Esophagus muscularis mucosa (tissue), 4 donors: ENCODE measurements at regions not wholly inside any gene's neighbourhood (a gene's known extent, or its start where the extent isn't known, plus 50 kb on each side); places are given as distances from the start of the nearest gene placed in this dataset.
A peak's percentile ranks its signal among the peaks of the same experiment; 100 is the strongest.

Experiments used
- DNase-seq: peaks from one replicate; pipeline ENCODE4 v3.0.0-alpha.2; 2017; ENCODE audit errors: extremely low spot score
- H3K27ac ChIP-seq, 4 donors: fragments of 200-600 bp; sonication (generic); replicated peaks in 1 of 4; 1 replicate in 3 of 4; 2 replicates in 1 of 4; pipeline ENCODE4 v1.5.1; 2016 to 2019; ENCODE audit warnings: mild to moderate bottlenecking in 1 of 4
- H3K27me3 ChIP-seq, 4 donors: fragments of 200-600 bp; sonication (generic); one replicate each; pipeline versions ENCODE4 v1.5.1 to v1.6.0; 2016 to 2019
- H3K36me3 ChIP-seq, 4 donors: fragments of 200-600 bp; sonication (generic); one replicate each; pipeline ENCODE4 v1.5.1; 2016 to 2019
- H3K4me1 ChIP-seq, 4 donors: fragments of 200-600 bp; sonication (generic); one replicate each; pipeline ENCODE4 v1.5.1; 2016 to 2019
- H3K4me3 ChIP-seq, 4 donors: fragments of 200-600 bp; sonication (generic); 1 replicate in 2 of 4; 2 replicates in 2 of 4; pipeline ENCODE4 v1.5.1; 2016 to 2019; ENCODE audit warnings: mild to moderate bottlenecking in 4 of 4, moderate library complexity in 1 of 4
- H3K9me3 ChIP-seq, 4 donors: fragments of 200-600 bp; sonication (generic); 1 replicate in 3 of 4; 2 replicates in 1 of 4; pipeline ENCODE4 v1.5.1; 2016 to 2019
- CTCF ChIP-seq, 3 experiments: fragments of 200-600 bp in 2 of 3; fragments of 450-650 bp in 1 of 3; sonication (generic) in 2 of 3; IDR thresholded peaks; one replicate each; pipeline ENCODE4 v1.5.1; 2017 to 2019; ENCODE audit warnings: antibody characterized with exemption in 3 of 3, mild to moderate bottlenecking in 2 of 3, moderate library complexity in 1 of 3
- EP300 ChIP-seq: sonication (generic); formaldehyde crosslinking; IDR thresholded peaks from one replicate; pipeline ENCODE4 v1.6.1; 2017; ENCODE audit warnings: antibody characterized with exemption
- POLR2A ChIP-seq: fragments of 450-650 bp; IDR thresholded peaks from one replicate; pipeline ENCODE4 v1.6.1; 2017; ENCODE audit warnings: antibody characterized with exemption, moderate library complexity, mild to moderate bottlenecking, low read depth
- POLR2AphosphoS5 ChIP-seq, 2 donors: sonication (generic); formaldehyde crosslinking; IDR thresholded peaks; one replicate each; pipeline ENCODE4 v1.6.1; 2017; ENCODE audit warnings: antibody characterized with exemption in 2 of 2
- WGBS: methylation state at CpG from one replicate; pipeline ENCODE4 v1.1.5; 2018; 5-methylcytosine and 5-hydroxymethylcytosine counted together
- intact Hi-C: fragments of 100-400 bp; cut with DNase I; formaldehyde crosslinking; loops from one replicate; pipeline ENCODE4 v1.15.1; 2023

- H3K36me3 ChIP-seq, result no peaks in the 10 kb centered on the region
- 73% methylated on average over 3 of the region's 3 CpGs for WGBS
- no peak for TF ChIP-seq POLR2AphosphoS5 (IDR thresholded peaks at IDR 0.05)
- no peak for TF ChIP-seq EP300
- TF ChIP-seq POLR2A, result no peak
- TF ChIP-seq CTCF (IDR thresholded peaks at IDR 0.05), result no peak
- DNase-seq, result no peak
- H3K4me1 ChIP-seq, result no peaks in the 10 kb centered on the region
- H3K4me3 ChIP-seq, result no peak overlapping the region
- peaks cover 0 to 4% (median 0%) of the 10 kb centered on the region in 4 donors for H3K27me3 ChIP-seq
- H3K9me3 ChIP-seq, result no peaks in the 10 kb centered on the region
- intact Hi-C loops, result no loop called here
- H3K27ac ChIP-seq, result no peak overlapping the region
These were observed 189.6 kb upstream of the FBXL4 start for GRCh38 chr6:99137314-99137713.

- Histone ChIP-seq H3K9me3 (no peaks in the 10 kb centered on the region), H3K4me1 (no peaks in the 10 kb centered on the region), H3K27ac (no peak overlapping the region), H3K36me3 (no peaks in the 10 kb centered on the region), H3K27me3 (no peaks in the 10 kb centered on the region), H3K4me3 (no peak overlapping the region)
- no peak for DNase-seq
- 69% methylated on average over 3 of the region's 3 CpGs for WGBS
- intact Hi-C loops, result no loop called here
- TF ChIP-seq EP300 (no peak), POLR2A (no peak), POLR2AphosphoS5 (IDR thresholded peaks at IDR 0.05) (no peak), CTCF (IDR thresholded peaks at IDR 0.05) (no peak)
These were observed 188.7 kb upstream of the FBXL4 start for GRCh38 chr6:99136488-99136887.

GRCh38 chr6:99132026-99132635 is 184.4 kb upstream of the FBXL4 start:
- WGBS, result 82% methylated on average over 4 of the region's 4 CpGs
- H3K36me3 ChIP-seq, result no peaks in the 10 kb centered on the region
- H3K4me3 ChIP-seq, result no peak overlapping the region
- H3K27me3 ChIP-seq, result no peaks in the 10 kb centered on the region
- DNase-seq, result peak; percentile 31
- H3K9me3 ChIP-seq, result no peaks in the 10 kb centered on the region
- intact Hi-C loops, result no loop called here
- TF ChIP-seq POLR2A, result no peak
- TF ChIP-seq POLR2AphosphoS5 (IDR thresholded peaks at IDR 0.05), result no peak
- TF ChIP-seq EP300, result no peak
- no peak for TF ChIP-seq CTCF (IDR thresholded peaks at IDR 0.05)
- no peaks in the 10 kb centered on the region for H3K4me1 ChIP-seq
- H3K27ac ChIP-seq, result no peak overlapping the region

GRCh38 chr6:99130897-99131873 is 183.4 kb upstream of the FBXL4 start:
- no peak overlapping the region for H3K27ac ChIP-seq
- no peaks in the 10 kb centered on the region for H3K27me3 ChIP-seq
- no peaks in the 10 kb centered on the region for H3K36me3 ChIP-seq
- H3K9me3 ChIP-seq, result no peaks in the 10 kb centered on the region
- intact Hi-C loops, result no loop called here
- TF ChIP-seq CTCF (IDR thresholded peaks at IDR 0.05) (no peak), EP300 (no peak), POLR2AphosphoS5 (IDR thresholded peaks at IDR 0.05) (no peak), POLR2A (no peak)
- H3K4me3 ChIP-seq, result no peak overlapping the region
- DNase-seq, result peak; percentile 78
- H3K4me1 ChIP-seq, result no peaks in the 10 kb centered on the region
- WGBS, result 71% methylated on average over 15 of the region's 15 CpGs
